ENCODE measurements at regions not wholly inside any gene's neighbourhood (a gene's known extent, or its start where the extent isn't known, plus 50 kb on each side); places are given as distances from the start of the nearest gene placed in this dataset.

GRCh38 chr4:127000110-127000509 lies 632.6 kb upstream of the INTU start:
- TF ChIP-seq CTCF (conservative IDR thresholded peaks at IDR 0.05; ENCODE audit: low read depth, low read length), result no peak
- H3K4me3 ChIP-seq (ENCODE audit: low read depth, low read length), result no peak overlapping the region
- no peak for DNase-seq (ENCODE audit: low read depth)

- no peak for TF ChIP-seq CTCF (conservative IDR thresholded peaks at IDR 0.05; ENCODE audit: low read depth, low read length)
- H3K4me3 ChIP-seq (ENCODE audit: low read depth, low read length), result no peak overlapping the region
- no peak for DNase-seq (ENCODE audit: low read depth)
Measured at GRCh38 chr4:127000846-127001245, 631.9 kb upstream of the INTU start.

GRCh38 chr4:127001933-127002332 lies 630.8 kb upstream of the INTU start:
- no peak for TF ChIP-seq CTCF (conservative IDR thresholded peaks at IDR 0.05; ENCODE audit: low read depth, low read length)
- no peak for DNase-seq (ENCODE audit: low read depth)

GRCh38 chr4:127006446-127006877 lies 626.3 kb upstream of the INTU start:
- H3K4me3 ChIP-seq (ENCODE audit: low read depth, low read length), result no peak overlapping the region
- no peak for TF ChIP-seq CTCF (conservative IDR thresholded peaks at IDR 0.05; ENCODE audit: low read depth, low read length)
- no peak for DNase-seq (ENCODE audit: low read depth)

More at GRCh38 chr4:127001933-127002332, 630.8 kb upstream of the INTU start:
- no peak overlapping the region for H3K4me3 ChIP-seq (ENCODE audit: low read depth, low read length)

- no peak for TF ChIP-seq CTCF (conservative IDR thresholded peaks at IDR 0.05; ENCODE audit: low read depth, low read length)
- H3K4me3 ChIP-seq (ENCODE audit: low read depth, low read length), result no peak overlapping the region
- DNase-seq (ENCODE audit: low read depth), result no peak
Measured at GRCh38 chr4:127007305-127007704, 625.5 kb upstream of the INTU start.

GRCh38 chr4:127012549-127012948 lies 620.2 kb upstream of the INTU start:
- H3K4me3 ChIP-seq (ENCODE audit: low read depth, low read length), result no peak overlapping the region
- TF ChIP-seq CTCF (conservative IDR thresholded peaks at IDR 0.05; ENCODE audit: low read depth, low read length), result no peak
- DNase-seq (ENCODE audit: low read depth), result peak; percentile 41

GRCh38 chr4:127015667-127016117 lies 617.1 kb upstream of the INTU start:
- no peak for DNase-seq (ENCODE audit: low read depth)
- H3K4me3 ChIP-seq (ENCODE audit: low read depth, low read length), result no peak overlapping the region
- TF ChIP-seq CTCF (conservative IDR thresholded peaks at IDR 0.05; ENCODE audit: low read depth, low read length), result no peak
